MM.1S (cell line): ENCODE measurements at regions not wholly inside any gene's neighbourhood (a gene's known extent, or its start where the extent isn't known, plus 50 kb on each side); places are given as distances from the start of the nearest gene placed in this dataset.

ENCODE experiments used
- EZH2phosphoT487 ChIP-seq: fragments of 300-600 bp; sonication (generic); IDR thresholded peaks from 2 replicates; pipeline ENCODE4 v1.6.1; 2018; ENCODE audit warnings: antibody characterized with exemption, low read length
- TF ChIP-seq, protein P1 (sequence below): fragments of 300-600 bp; sonication (generic); IDR thresholded peaks from 2 replicates; pipeline ENCODE4 v1.5.1; 2016; ENCODE audit warnings: antibody characterized with exemption, low read length, mixed read lengths

DNA sequence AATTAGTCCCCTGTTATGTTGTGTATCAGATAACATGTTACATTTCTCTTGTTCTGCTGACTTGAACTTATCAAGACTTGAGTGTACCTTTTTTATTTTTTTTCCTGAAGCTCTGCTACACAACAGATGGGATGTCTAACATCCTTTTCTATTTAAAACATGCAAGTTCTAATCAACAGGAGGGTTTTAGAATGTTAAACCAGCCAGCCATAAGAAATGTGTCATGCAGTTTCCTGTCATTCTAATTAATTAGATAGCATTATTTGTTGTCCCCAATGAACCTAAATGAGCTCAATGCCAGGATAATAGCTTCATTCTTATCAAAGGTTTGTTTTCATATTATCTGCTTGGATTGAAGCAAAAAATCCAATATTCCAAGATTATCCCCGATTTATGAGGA, 958.2 kb downstream of the PCDH7 start:
- TF ChIP-seq, protein P1, sequence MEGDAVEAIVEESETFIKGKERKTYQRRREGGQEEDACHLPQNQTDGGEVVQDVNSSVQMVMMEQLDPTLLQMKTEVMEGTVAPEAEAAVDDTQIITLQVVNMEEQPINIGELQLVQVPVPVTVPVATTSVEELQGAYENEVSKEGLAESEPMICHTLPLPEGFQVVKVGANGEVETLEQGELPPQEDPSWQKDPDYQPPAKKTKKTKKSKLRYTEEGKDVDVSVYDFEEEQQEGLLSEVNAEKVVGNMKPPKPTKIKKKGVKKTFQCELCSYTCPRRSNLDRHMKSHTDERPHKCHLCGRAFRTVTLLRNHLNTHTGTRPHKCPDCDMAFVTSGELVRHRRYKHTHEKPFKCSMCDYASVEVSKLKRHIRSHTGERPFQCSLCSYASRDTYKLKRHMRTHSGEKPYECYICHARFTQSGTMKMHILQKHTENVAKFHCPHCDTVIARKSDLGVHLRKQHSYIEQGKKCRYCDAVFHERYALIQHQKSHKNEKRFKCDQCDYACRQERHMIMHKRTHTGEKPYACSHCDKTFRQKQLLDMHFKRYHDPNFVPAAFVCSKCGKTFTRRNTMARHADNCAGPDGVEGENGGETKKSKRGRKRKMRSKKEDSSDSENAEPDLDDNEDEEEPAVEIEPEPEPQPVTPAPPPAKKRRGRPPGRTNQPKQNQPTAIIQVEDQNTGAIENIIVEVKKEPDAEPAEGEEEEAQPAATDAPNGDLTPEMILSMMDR, result no peak
- no peak for TF ChIP-seq EZH2phosphoT487
